HG03175 (cell line): ENCODE measurements at regions not wholly inside any gene's neighbourhood (a gene's known extent, or its start where the extent isn't known, plus 50 kb on each side); places are given as distances from the start of the nearest gene placed in this dataset.
"Not testable (repeated sequence)": the region's sequence is repeated elsewhere in the genome, so short reads cannot be mapped to it uniquely, and the experiment has no call there.

Experiments
- ATAC-seq: cut with Tn5 transposase; IDR thresholded peaks from one replicate; pipeline ENCODE4 v1.9.1; 2021; ENCODE audit warnings: mild to moderate bottlenecking, moderate library complexity; ENCODE audit not compliant: unreplicated experiment

- ATAC-seq: peak; percentile 58
Measured at GRCh38 chr15:38002883-38003477, 68.5 kb downstream of the TMCO5A start.

- ATAC-seq: no peak
Measured at GRCh38 chr15:38004218-38004861, 69.9 kb downstream of the TMCO5A start.

GRCh38 chr15:38005953-38006808, 71.7 kb downstream of the TMCO5A start:
- ATAC-seq: no peak

- ATAC-seq: no peak
Measured at GRCh38 chr15:38010395-38010794, 76.0 kb downstream of the TMCO5A start.

GRCh38 chr15:38012894-38013293, 78.5 kb downstream of the TMCO5A start:
- ATAC-seq: no peak

GRCh38 chr15:38017721-38018120, 83.3 kb downstream of the TMCO5A start:
- no peak for ATAC-seq

GRCh38 chr15:38019066-38019465, 84.6 kb downstream of the TMCO5A start:
- no peak for ATAC-seq

- no peak for ATAC-seq
Measured at GRCh38 chr15:38021259-38021658, 86.8 kb downstream of the TMCO5A start.

- ATAC-seq: no peak
Measured at GRCh38 chr15:38024293-38025091, 90.1 kb downstream of the TMCO5A start.

GRCh38 chr15:38025656-38026055, 91.2 kb downstream of the TMCO5A start:
- not testable (repeated sequence) for ATAC-seq

GRCh38 chr15:38028869-38029268, 94.4 kb downstream of the TMCO5A start:
- no peak for ATAC-seq

- ATAC-seq: no peak
Measured at GRCh38 chr15:38029736-38030135, 95.3 kb downstream of the TMCO5A start.

GRCh38 chr15:38030609-38031008, 96.2 kb downstream of the TMCO5A start:
- no peak for ATAC-seq

GRCh38 chr15:38035701-38036100, 101.3 kb downstream of the TMCO5A start:
- ATAC-seq: no peak

- no peak for ATAC-seq
Measured at GRCh38 chr15:38036790-38037338, 102.4 kb downstream of the TMCO5A start.

- ATAC-seq: no peak
Measured at GRCh38 chr15:38038659-38039442, 104.4 kb downstream of the TMCO5A start.

GRCh38 chr15:38040615-38041014, 106.2 kb downstream of the TMCO5A start:
- no peak for ATAC-seq

- ATAC-seq: no peak
Measured at GRCh38 chr15:38041576-38041975, 107.1 kb downstream of the TMCO5A start.

GRCh38 chr15:38042211-38042610, 107.8 kb downstream of the TMCO5A start:
- ATAC-seq: no peak
